Liver (tissue), 8 donors: ENCODE measurements at regions not wholly inside any gene's neighbourhood (a gene's known extent, or its start where the extent isn't known, plus 50 kb on each side); places are given as distances from the start of the nearest gene placed in this dataset.
"Not testable (repeated sequence)": the region's sequence is repeated elsewhere in the genome, so short reads cannot be mapped to it uniquely, and the experiment has no call there.

Experiments
- DNase-seq: peaks from one replicate; pipeline ENCODE4 v3.0.0-alpha.2; 2017; ENCODE audit warnings: low spot score
- H3K27ac ChIP-seq, 2 donors: one replicate each; pipeline ENCODE4 v1.7.0; 2013; ENCODE audit warnings: inconsistent platforms in 2 of 2, low read length in 2 of 2, control low read depth in 1 of 2, low read depth in 1 of 2, mild to moderate bottlenecking in 1 of 2
- H3K27me3 ChIP-seq, 4 donors: one replicate each; pipeline versions ENCODE4 v1.6.1 to v1.7.0; 2013; ENCODE audit warnings: low read length in 3 of 4, inconsistent platforms in 1 of 4, mild to moderate bottlenecking in 1 of 4, moderate library complexity in 1 of 4; ENCODE audit not compliant: control insufficient read depth in 4 of 4, insufficient read depth in 4 of 4
- H3K36me3 ChIP-seq, 4 donors: one replicate each; pipeline versions ENCODE4 v1.6.1 to v1.7.0; 2013; ENCODE audit warnings: low read length in 3 of 4, mild to moderate bottlenecking in 3 of 4, low read depth in 1 of 4, moderate library complexity in 1 of 4; ENCODE audit not compliant: control insufficient read depth in 4 of 4, insufficient read depth in 3 of 4
- H3K4me1 ChIP-seq, 4 donors: one replicate each; pipeline versions ENCODE4 v1.6.1 to v1.7.0; 2013; ENCODE audit warnings: low read length in 3 of 4, mild to moderate bottlenecking in 3 of 4, moderate library complexity in 1 of 4; ENCODE audit not compliant: control insufficient read depth in 4 of 4, insufficient read depth in 4 of 4
- H3K4me3 ChIP-seq, 3 donors: one replicate each; pipeline versions ENCODE4 v1.6.1 to v1.7.0; 2013; ENCODE audit warnings: low read length in 3 of 3, control low read depth in 1 of 3, low read depth in 1 of 3, mild to moderate bottlenecking in 1 of 3
- H3K9ac ChIP-seq, 2 donors: one replicate each; pipeline ENCODE4 v1.7.0; 2013; ENCODE audit warnings: low read length in 2 of 2, mild to moderate bottlenecking in 2 of 2, moderate library complexity in 2 of 2, control low read depth in 1 of 2, low read depth in 1 of 2
- H3K9me3 ChIP-seq, 4 donors: one replicate each; pipeline versions ENCODE4 v1.6.1 to v1.7.0; 2013; ENCODE audit warnings: low read length in 3 of 4; ENCODE audit not compliant: control insufficient read depth in 4 of 4
- EGR1 ChIP-seq, 2 donors: IDR thresholded peaks; 2 replicates each; pipeline ENCODE4 v1.6.1; 2016 to 2018; ENCODE audit warnings: antibody characterized with exemption in 2 of 2, low read depth in 2 of 2
- FOXA1 ChIP-seq: IDR thresholded peaks from 2 replicates; pipeline ENCODE4 v1.6.1; 2016; ENCODE audit warnings: antibody characterized with exemption
- FOXA2 ChIP-seq: IDR thresholded peaks from 2 replicates; pipeline ENCODE4 v1.6.1; 2016; ENCODE audit warnings: antibody characterized with exemption
- GABPA ChIP-seq, 2 donors: IDR thresholded peaks in 1 of 2; conservative IDR thresholded peaks in 1 of 2; 2 replicates each; pipeline ENCODE4 v1.6.1; 2016; ENCODE audit warnings: antibody characterized with exemption in 2 of 2, mild to moderate bottlenecking in 1 of 2, moderate library complexity in 1 of 2
- HNF4A ChIP-seq, 2 donors: conservative IDR thresholded peaks; 2 replicates each; pipeline ENCODE4 v1.6.1; 2016; ENCODE audit warnings: antibody characterized with exemption in 2 of 2, mild to moderate bottlenecking in 2 of 2
- HNF4G ChIP-seq: IDR thresholded peaks from 2 replicates; pipeline ENCODE4 v1.6.1; 2016; ENCODE audit warnings: antibody characterized with exemption
- JUND ChIP-seq, 2 donors: IDR thresholded peaks; 2 replicates each; pipeline ENCODE4 v1.6.1; 2016; ENCODE audit warnings: antibody characterized with exemption in 2 of 2
- NR2F2 ChIP-seq: IDR thresholded peaks from 2 replicates; pipeline ENCODE4 v1.6.1; 2016; ENCODE audit warnings: antibody characterized with exemption
- RAD21 ChIP-seq, 2 donors: IDR thresholded peaks; 2 replicates each; pipeline ENCODE4 v1.6.1; 2016; ENCODE audit warnings: antibody characterized with exemption in 2 of 2, mild to moderate bottlenecking in 2 of 2
- RXRA ChIP-seq, 2 donors: IDR thresholded peaks; 2 replicates each; pipeline ENCODE4 v1.6.1; 2017 to 2018; ENCODE audit warnings: antibody characterized with exemption in 2 of 2, mild to moderate bottlenecking in 1 of 2
- SP1 ChIP-seq: IDR thresholded peaks from 2 replicates; pipeline ENCODE4 v1.6.1; 2018; ENCODE audit warnings: antibody characterized with exemption, mild to moderate bottlenecking
- TAF1 ChIP-seq: conservative IDR thresholded peaks from 2 replicates; pipeline ENCODE4 v1.6.1; 2016; ENCODE audit warnings: antibody characterized with exemption, mild to moderate bottlenecking
- YY1 ChIP-seq: IDR thresholded peaks from 2 replicates; pipeline ENCODE4 v1.6.1; 2016; ENCODE audit warnings: antibody characterized with exemption, mild to moderate bottlenecking
- WGBS: extraction: QIAGEN DNeasy Blood & Tissue Kit; methylation state at CpG from one replicate; pipeline ENCODE4 v1.1.7; 2013; 5-methylcytosine and 5-hydroxymethylcytosine counted together
- TF ChIP-seq, protein P1 (sequence below): IDR thresholded peaks from 2 replicates; pipeline ENCODE4 v1.6.1; 2016; ENCODE audit warnings: antibody characterized with exemption, mild to moderate bottlenecking
- TF ChIP-seq, protein P2 (sequence below): IDR thresholded peaks from 2 replicates; pipeline ENCODE4 v1.6.1; 2016; ENCODE audit warnings: antibody characterized with exemption
- TF ChIP-seq, protein P3 (sequence below): fragments of 150-350 bp; IDR thresholded peaks from 2 replicates; pipeline ENCODE4 v1.5.1; 2017; ENCODE audit warnings: improper control_type of control experiment, low read depth, low read length; ENCODE audit not compliant: missing input control
- TF ChIP-seq, protein P4 (sequence below): IDR thresholded peaks from 2 replicates; pipeline ENCODE4 v1.6.1; 2016; ENCODE audit warnings: antibody characterized with exemption
- TF ChIP-seq, protein P5 (sequence below): IDR thresholded peaks from 2 replicates; pipeline ENCODE4 v1.6.1; 2016; ENCODE audit warnings: antibody characterized with exemption
- donor health status: healthy.
- donor health status: healthy.
- donor health status: healthy.
- donor health status: healthy.
- donor health status: healthy.

DNA sequence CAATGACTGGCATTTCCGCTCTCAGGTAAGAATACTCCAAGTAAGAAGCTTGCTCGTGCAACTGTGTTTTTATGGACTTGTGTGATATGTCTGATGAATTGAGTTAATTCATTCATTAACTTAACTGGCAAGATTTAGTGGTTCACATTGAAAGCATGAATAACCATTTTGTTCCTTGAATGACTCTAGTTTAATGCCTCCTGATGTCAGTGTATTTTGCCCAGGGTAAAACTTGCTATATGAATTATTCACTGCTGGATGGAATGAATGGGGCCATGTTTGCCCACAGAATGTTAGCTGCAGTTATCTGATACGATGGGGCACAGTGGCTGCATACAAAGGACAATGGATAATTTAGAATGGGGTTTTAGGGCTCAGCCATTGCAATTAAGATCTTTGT, 124.1 kb downstream of the ZNF365 start (continued):
- TF ChIP-seq, protein P1, sequence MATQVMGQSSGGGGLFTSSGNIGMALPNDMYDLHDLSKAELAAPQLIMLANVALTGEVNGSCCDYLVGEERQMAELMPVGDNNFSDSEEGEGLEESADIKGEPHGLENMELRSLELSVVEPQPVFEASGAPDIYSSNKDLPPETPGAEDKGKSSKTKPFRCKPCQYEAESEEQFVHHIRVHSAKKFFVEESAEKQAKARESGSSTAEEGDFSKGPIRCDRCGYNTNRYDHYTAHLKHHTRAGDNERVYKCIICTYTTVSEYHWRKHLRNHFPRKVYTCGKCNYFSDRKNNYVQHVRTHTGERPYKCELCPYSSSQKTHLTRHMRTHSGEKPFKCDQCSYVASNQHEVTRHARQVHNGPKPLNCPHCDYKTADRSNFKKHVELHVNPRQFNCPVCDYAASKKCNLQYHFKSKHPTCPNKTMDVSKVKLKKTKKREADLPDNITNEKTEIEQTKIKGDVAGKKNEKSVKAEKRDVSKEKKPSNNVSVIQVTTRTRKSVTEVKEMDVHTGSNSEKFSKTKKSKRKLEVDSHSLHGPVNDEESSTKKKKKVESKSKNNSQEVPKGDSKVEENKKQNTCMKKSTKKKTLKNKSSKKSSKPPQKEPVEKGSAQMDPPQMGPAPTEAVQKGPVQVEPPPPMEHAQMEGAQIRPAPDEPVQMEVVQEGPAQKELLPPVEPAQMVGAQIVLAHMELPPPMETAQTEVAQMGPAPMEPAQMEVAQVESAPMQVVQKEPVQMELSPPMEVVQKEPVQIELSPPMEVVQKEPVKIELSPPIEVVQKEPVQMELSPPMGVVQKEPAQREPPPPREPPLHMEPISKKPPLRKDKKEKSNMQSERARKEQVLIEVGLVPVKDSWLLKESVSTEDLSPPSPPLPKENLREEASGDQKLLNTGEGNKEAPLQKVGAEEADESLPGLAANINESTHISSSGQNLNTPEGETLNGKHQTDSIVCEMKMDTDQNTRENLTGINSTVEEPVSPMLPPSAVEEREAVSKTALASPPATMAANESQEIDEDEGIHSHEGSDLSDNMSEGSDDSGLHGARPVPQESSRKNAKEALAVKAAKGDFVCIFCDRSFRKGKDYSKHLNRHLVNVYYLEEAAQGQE: no peak
- TF ChIP-seq FOXA1 (no peak), RAD21 (IDR thresholded peaks at IDR 0.05) (no peak), EGR1 (IDR thresholded peaks at IDR 0.05; ENCODE audit: low read depth in 2 of 2) (no peak), JUND (IDR thresholded peaks at IDR 0.05) (no peak)
- TF ChIP-seq, protein P2, sequence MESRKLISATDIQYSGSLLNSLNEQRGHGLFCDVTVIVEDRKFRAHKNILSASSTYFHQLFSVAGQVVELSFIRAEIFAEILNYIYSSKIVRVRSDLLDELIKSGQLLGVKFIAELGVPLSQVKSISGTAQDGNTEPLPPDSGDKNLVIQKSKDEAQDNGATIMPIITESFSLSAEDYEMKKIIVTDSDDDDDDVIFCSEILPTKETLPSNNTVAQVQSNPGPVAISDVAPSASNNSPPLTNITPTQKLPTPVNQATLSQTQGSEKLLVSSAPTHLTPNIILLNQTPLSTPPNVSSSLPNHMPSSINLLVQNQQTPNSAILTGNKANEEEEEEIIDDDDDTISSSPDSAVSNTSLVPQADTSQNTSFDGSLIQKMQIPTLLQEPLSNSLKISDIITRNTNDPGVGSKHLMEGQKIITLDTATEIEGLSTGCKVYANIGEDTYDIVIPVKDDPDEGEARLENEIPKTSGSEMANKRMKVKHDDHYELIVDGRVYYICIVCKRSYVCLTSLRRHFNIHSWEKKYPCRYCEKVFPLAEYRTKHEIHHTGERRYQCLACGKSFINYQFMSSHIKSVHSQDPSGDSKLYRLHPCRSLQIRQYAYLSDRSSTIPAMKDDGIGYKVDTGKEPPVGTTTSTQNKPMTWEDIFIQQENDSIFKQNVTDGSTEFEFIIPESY: no peak

DNA sequence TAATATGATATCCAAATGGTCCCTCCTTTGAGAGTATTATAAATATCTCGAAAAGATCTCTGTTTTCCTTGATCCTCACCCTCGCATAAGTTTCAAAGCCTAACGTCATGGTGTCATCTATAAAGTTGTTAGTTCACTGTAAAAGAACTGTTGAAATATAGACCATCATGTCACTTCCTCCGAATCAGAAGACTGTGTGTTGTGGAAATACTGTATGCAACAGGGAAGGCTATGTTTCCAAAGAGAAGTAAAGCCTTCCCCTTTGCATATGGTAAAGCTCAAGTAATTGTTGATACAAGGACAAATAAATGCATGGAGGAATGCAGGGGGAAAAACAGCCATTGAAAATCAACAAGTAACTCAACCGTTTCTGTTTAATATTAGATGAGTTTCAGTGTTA, 125.9 kb downstream of the ZNF365 start:
- WGBS: 67% methylated on average over 3 of the region's 5 CpGs
- not testable (repeated sequence) for DNase-seq, H3K27me3 ChIP-seq, H3K36me3 ChIP-seq, H3K4me3 ChIP-seq, H3K27ac ChIP-seq, H3K4me1 ChIP-seq, H3K9ac ChIP-seq, H3K9me3 ChIP-seq

DNA sequence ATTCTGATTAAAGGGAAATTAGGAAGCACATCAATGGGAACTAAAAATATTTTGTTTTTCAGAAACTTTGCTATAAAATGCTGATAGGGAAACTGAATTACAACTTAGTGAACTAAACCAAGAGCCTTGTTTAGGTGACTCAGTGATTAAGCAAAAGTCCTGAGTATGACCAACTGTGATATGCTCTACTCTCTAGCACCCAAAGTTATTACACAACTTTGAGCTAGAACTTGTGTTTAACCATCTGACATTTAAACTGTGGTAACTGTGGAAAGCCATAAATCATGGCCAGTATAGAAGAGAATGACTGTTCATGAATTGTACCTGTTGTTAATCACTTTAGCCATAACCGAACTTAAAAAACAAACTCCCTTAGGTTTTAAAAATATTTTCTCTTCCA, 127.4 kb downstream of the ZNF365 start:
- no peak overlapping the region for H3K27ac ChIP-seq
- H3K36me3 ChIP-seq: no peaks in the 10 kb centered on the region
- WGBS: 78% methylated on average over 1 of the region's 1 CpG
- no peaks in the 10 kb centered on the region for H3K27me3 ChIP-seq
- TF ChIP-seq YY1 (no peak), SP1 (no peak), TAF1 (no peak), EGR1 (IDR thresholded peaks at IDR 0.05; ENCODE audit: low read depth in 2 of 2) (no peak), HNF4G (no peak), FOXA2 (no peak), RXRA (IDR thresholded peaks at IDR 0.05) (no peak), HNF4A (conservative IDR thresholded peaks at IDR 0.05) (no peak), RAD21 (IDR thresholded peaks at IDR 0.05) (no peak), JUND (IDR thresholded peaks at IDR 0.05) (no peak), NR2F2 (no peak), GABPA (IDR thresholded peaks at IDR 0.05 in 1 of 2, conservative IDR thresholded peaks at IDR 0.05 in 1 of 2) (no peak), FOXA1 (no peak)
- TF ChIP-seq, protein P3, sequence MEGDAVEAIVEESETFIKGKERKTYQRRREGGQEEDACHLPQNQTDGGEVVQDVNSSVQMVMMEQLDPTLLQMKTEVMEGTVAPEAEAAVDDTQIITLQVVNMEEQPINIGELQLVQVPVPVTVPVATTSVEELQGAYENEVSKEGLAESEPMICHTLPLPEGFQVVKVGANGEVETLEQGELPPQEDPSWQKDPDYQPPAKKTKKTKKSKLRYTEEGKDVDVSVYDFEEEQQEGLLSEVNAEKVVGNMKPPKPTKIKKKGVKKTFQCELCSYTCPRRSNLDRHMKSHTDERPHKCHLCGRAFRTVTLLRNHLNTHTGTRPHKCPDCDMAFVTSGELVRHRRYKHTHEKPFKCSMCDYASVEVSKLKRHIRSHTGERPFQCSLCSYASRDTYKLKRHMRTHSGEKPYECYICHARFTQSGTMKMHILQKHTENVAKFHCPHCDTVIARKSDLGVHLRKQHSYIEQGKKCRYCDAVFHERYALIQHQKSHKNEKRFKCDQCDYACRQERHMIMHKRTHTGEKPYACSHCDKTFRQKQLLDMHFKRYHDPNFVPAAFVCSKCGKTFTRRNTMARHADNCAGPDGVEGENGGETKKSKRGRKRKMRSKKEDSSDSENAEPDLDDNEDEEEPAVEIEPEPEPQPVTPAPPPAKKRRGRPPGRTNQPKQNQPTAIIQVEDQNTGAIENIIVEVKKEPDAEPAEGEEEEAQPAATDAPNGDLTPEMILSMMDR: no peak
- TF ChIP-seq, protein P4, sequence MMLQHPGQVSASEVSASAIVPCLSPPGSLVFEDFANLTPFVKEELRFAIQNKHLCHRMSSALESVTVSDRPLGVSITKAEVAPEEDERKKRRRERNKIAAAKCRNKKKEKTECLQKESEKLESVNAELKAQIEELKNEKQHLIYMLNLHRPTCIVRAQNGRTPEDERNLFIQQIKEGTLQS: no peak
- TF ChIP-seq, protein P5, sequence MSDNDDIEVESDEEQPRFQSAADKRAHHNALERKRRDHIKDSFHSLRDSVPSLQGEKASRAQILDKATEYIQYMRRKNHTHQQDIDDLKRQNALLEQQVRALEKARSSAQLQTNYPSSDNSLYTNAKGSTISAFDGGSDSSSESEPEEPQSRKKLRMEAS: no peak
- TF ChIP-seq, protein P1: no peak
- TF ChIP-seq, protein P2: no peak
- no peak for DNase-seq
- no peak overlapping the region for H3K9ac ChIP-seq
- no peaks in the 10 kb centered on the region for H3K9me3 ChIP-seq
- H3K4me3 ChIP-seq: no peak overlapping the region
- H3K4me1 ChIP-seq: no peaks in the 10 kb centered on the region
